Mucosa of rectum (tissue), 2 donors: ENCODE measurements at regions not wholly inside any gene's neighbourhood (a gene's known extent, or its start where the extent isn't known, plus 50 kb on each side); places are given as distances from the start of the nearest gene placed in this dataset.
"Not testable (repeated sequence)": the region's sequence is repeated elsewhere in the genome, so short reads cannot be mapped to it uniquely, and the experiment has no call there.

ENCODE experiments used
- H3K27ac ChIP-seq, 2 donors: one replicate each; pipeline ENCODE4 v1.7.0; 2013; ENCODE audit warnings: inconsistent platforms in 2 of 2, low read depth in 2 of 2, low read length in 2 of 2
- H3K27me3 ChIP-seq, 2 donors: one replicate each; pipeline ENCODE4 v1.7.0; 2013; ENCODE audit warnings: low read length in 2 of 2; ENCODE audit not compliant: control insufficient read depth in 2 of 2, insufficient read depth in 2 of 2
- H3K36me3 ChIP-seq, 2 donors: one replicate each; pipeline ENCODE4 v1.7.0; 2013; ENCODE audit warnings: low read length in 2 of 2; ENCODE audit not compliant: control insufficient read depth in 2 of 2, insufficient read depth in 2 of 2
- H3K4me1 ChIP-seq, 2 donors: one replicate each; pipeline ENCODE4 v1.7.0; 2013; ENCODE audit warnings: low read length in 2 of 2, mild to moderate bottlenecking in 1 of 2; ENCODE audit not compliant: control insufficient read depth in 2 of 2, insufficient read depth in 2 of 2
- H3K4me3 ChIP-seq, 2 donors: one replicate each; pipeline ENCODE4 v1.7.0; 2013; ENCODE audit warnings: low read length in 2 of 2
- H3K9ac ChIP-seq, 2 donors: one replicate each; pipeline ENCODE4 v1.7.0; 2013; ENCODE audit warnings: low read length in 2 of 2, low read depth in 1 of 2, mild to moderate bottlenecking in 1 of 2
- H3K9me3 ChIP-seq, 2 donors: one replicate each; pipeline ENCODE4 v1.7.0; 2013; ENCODE audit warnings: low read length in 2 of 2; ENCODE audit not compliant: control insufficient read depth in 2 of 2
- donor health status: healthy.
- donor health status: Normal muscosa, but diverticular disease.

GRCh38 chr1:163980394-163980793, 578.6 kb upstream of the PBX1 start:
- Histone ChIP-seq H3K27me3 (no peaks in the 10 kb centered on the region), H3K27ac (no peak overlapping the region), H3K9me3 (no peaks in the 10 kb centered on the region), H3K36me3 (no peaks in the 10 kb centered on the region), H3K9ac (no peak overlapping the region), H3K4me1 (no peaks in the 10 kb centered on the region), H3K4me3 (no peak overlapping the region)

GRCh38 chr1:163981500-163982030, 577.4 kb upstream of the PBX1 start:
- H3K4me1 ChIP-seq, result no peaks in the 10 kb centered on the region
- H3K4me3 ChIP-seq, result no peak overlapping the region
- no peaks in the 10 kb centered on the region for H3K27me3 ChIP-seq
- no peaks in the 10 kb centered on the region for H3K9me3 ChIP-seq
- no peaks in the 10 kb centered on the region for H3K36me3 ChIP-seq
- H3K27ac ChIP-seq, result no peak overlapping the region
- H3K9ac ChIP-seq, result no peak overlapping the region

GRCh38 chr1:163983097-163983496, 575.9 kb upstream of the PBX1 start:
- Histone ChIP-seq H3K9me3 (no peaks in the 10 kb centered on the region), H3K9ac (no peak overlapping the region), H3K4me3 (no peak overlapping the region), H3K4me1 (no peaks in the 10 kb centered on the region), H3K36me3 (no peaks in the 10 kb centered on the region), H3K27ac (no peak overlapping the region), H3K27me3 (no peaks in the 10 kb centered on the region)

- no peaks in the 10 kb centered on the region for H3K36me3 ChIP-seq
- H3K9me3 ChIP-seq, result no peaks in the 10 kb centered on the region
- H3K9ac ChIP-seq, result no peak overlapping the region
- H3K4me3 ChIP-seq, result no peak overlapping the region
- H3K27ac ChIP-seq, result no peak overlapping the region
- H3K27me3 ChIP-seq, result no peaks in the 10 kb centered on the region
- no peaks in the 10 kb centered on the region for H3K4me1 ChIP-seq
Measured at GRCh38 chr1:163985700-163986099, 573.3 kb upstream of the PBX1 start.

- H3K36me3 ChIP-seq, result no peaks in the 10 kb centered on the region
- no peak overlapping the region for H3K27ac ChIP-seq
- H3K4me1 ChIP-seq, result no peaks in the 10 kb centered on the region
- no peaks in the 10 kb centered on the region for H3K27me3 ChIP-seq
- no peak overlapping the region for H3K4me3 ChIP-seq
- no peaks in the 10 kb centered on the region for H3K9me3 ChIP-seq
- no peak overlapping the region for H3K9ac ChIP-seq
Measured at GRCh38 chr1:163999131-163999530, 559.9 kb upstream of the PBX1 start.

- not testable (repeated sequence) for H3K36me3 ChIP-seq, H3K4me3 ChIP-seq, H3K4me1 ChIP-seq, H3K9me3 ChIP-seq, H3K9ac ChIP-seq, H3K27me3 ChIP-seq, H3K27ac ChIP-seq
Measured at GRCh38 chr1:164006186-164006585, 552.8 kb upstream of the PBX1 start.

- Histone ChIP-seq H3K4me3 (no peak overlapping the region), H3K9me3 (peaks cover 0 to 2% of the 10 kb centered on the region in 2 donors), H3K4me1 (no peaks in the 10 kb centered on the region), H3K27ac (no peak overlapping the region), H3K9ac (no peak overlapping the region), H3K36me3 (no peaks in the 10 kb centered on the region), H3K27me3 (no peaks in the 10 kb centered on the region)
Measured at GRCh38 chr1:164006621-164007020, 552.4 kb upstream of the PBX1 start.

- no peak overlapping the region for H3K27ac ChIP-seq
- no peaks in the 10 kb centered on the region for H3K4me1 ChIP-seq
- no peaks in the 10 kb centered on the region for H3K9me3 ChIP-seq
- no peak overlapping the region for H3K9ac ChIP-seq
- no peak overlapping the region for H3K4me3 ChIP-seq
- no peaks in the 10 kb centered on the region for H3K27me3 ChIP-seq
- H3K36me3 ChIP-seq, result no peaks in the 10 kb centered on the region
Measured at GRCh38 chr1:164017239-164017638, 541.7 kb upstream of the PBX1 start.

GRCh38 chr1:164020391-164020790, 538.6 kb upstream of the PBX1 start:
- Histone ChIP-seq H3K27ac (no peak overlapping the region), H3K9ac (no peak overlapping the region), H3K27me3 (no peaks in the 10 kb centered on the region), H3K4me1 (no peaks in the 10 kb centered on the region), H3K4me3 (no peak overlapping the region), H3K9me3 (no peaks in the 10 kb centered on the region), H3K36me3 (no peaks in the 10 kb centered on the region)

GRCh38 chr1:164021813-164022212, 537.2 kb upstream of the PBX1 start:
- H3K9ac ChIP-seq, result no peak overlapping the region
- H3K4me3 ChIP-seq, result no peak overlapping the region
- no peaks in the 10 kb centered on the region for H3K4me1 ChIP-seq
- no peaks in the 10 kb centered on the region for H3K36me3 ChIP-seq
- no peaks in the 10 kb centered on the region for H3K27me3 ChIP-seq
- no peaks in the 10 kb centered on the region for H3K9me3 ChIP-seq
- no peak overlapping the region for H3K27ac ChIP-seq

GRCh38 chr1:164033782-164034181, 525.2 kb upstream of the PBX1 start:
- Histone ChIP-seq H3K27ac (no peak overlapping the region), H3K9me3 (no peaks in the 10 kb centered on the region), H3K36me3 (no peaks in the 10 kb centered on the region), H3K9ac (no peak overlapping the region), H3K27me3 (no peaks in the 10 kb centered on the region), H3K4me1 (no peaks in the 10 kb centered on the region), H3K4me3 (no peak overlapping the region)
